Ishikawa (cell line): ENCODE measurements at regions not wholly inside any gene's neighbourhood (a gene's known extent, or its start where the extent isn't known, plus 50 kb on each side); places are given as distances from the start of the nearest gene placed in this dataset.

Experiments used
- EP300 ChIP-seq: IDR thresholded peaks from 2 replicates; pipeline ENCODE4 v1.6.1; 2012; ENCODE audit warnings: borderline replicate concordance
- FOXM1 ChIP-seq: IDR thresholded peaks from 2 replicates; pipeline ENCODE4 v1.6.1; 2012; ENCODE audit warnings: low read depth, borderline replicate concordance
- TAF1 ChIP-seq: IDR thresholded peaks from 2 replicates; pipeline ENCODE4 v1.6.1; 2012; ENCODE audit warnings: low read depth, mild to moderate bottlenecking

- no peak for TF ChIP-seq TAF1
- TF ChIP-seq EP300, result no peak
- no peak for TF ChIP-seq FOXM1
Measured at GRCh38 chr6:1477432-1478090, 88.2 kb downstream of the FOXF2 start.
